Left ventricle myocardium superior (tissue), 1 donor: ENCODE measurements at regions not wholly inside any gene's neighbourhood (a gene's known extent, or its start where the extent isn't known, plus 50 kb on each side); places are given as distances from the start of the nearest gene placed in this dataset.
A peak's percentile ranks its signal among the peaks of the same experiment; 100 is the strongest.
"Not testable (repeated sequence)": the region's sequence is repeated elsewhere in the genome, so short reads cannot be mapped to it uniquely, and the experiment has no call there.

ENCODE experiments used
- ATAC-seq: fragments of 200-7000 bp; cut with Tn5 transposase; one replicate; pipeline ENCODE4 v1.9.1; 2020; ENCODE audit warnings: mild to moderate bottlenecking, moderate library complexity
- DNase-seq: peaks from one replicate; pipeline ENCODE4 v3.0.0-alpha.2; 2020
- intact Hi-C: fragments of 100-400 bp; cut with micrococcal nuclease; formaldehyde crosslinking; loops from one replicate; pipeline ENCODE4 v1.11.0; 2022
- donor health status: DM: no; HTN: yes; CAD: no; lungs with severe emphysema.

GRCh38 chr1:232859216-232859615 lies 54.0 kb downstream of the MAP10 start:
- ATAC-seq, result no peak
- no peak for DNase-seq
- intact Hi-C loops, result no loop called here

- DNase-seq (no peak), ATAC-seq (no peak)
- intact Hi-C loops, result no loop called here
Observed at GRCh38 chr1:232861107-232861506, 55.9 kb downstream of the MAP10 start.

GRCh38 chr1:232863544-232864275 lies 58.5 kb downstream of the MAP10 start:
- no peak for ATAC-seq
- intact Hi-C loops, result no loop called here

GRCh38 chr1:232865102-232865931 lies 60.1 kb downstream of the MAP10 start:
- DNase-seq, result no peak
- intact Hi-C loops, result no loop called here
- ATAC-seq, result no peak

More at GRCh38 chr1:232863544-232864275, 58.5 kb downstream of the MAP10 start:
- no peak for DNase-seq

GRCh38 chr1:232868793-232869491 lies 63.7 kb downstream of the MAP10 start:
- DNase-seq, result peak; percentile 32
- ATAC-seq, result no peak
- intact Hi-C loops, result no loop called here

GRCh38 chr1:232871291-232871969 lies 66.2 kb downstream of the MAP10 start:
- ATAC-seq, intact Hi-C loops: not testable (repeated sequence)
- DNase-seq, result peak; percentile 16

- ATAC-seq (no peak), DNase-seq (no peak)
- intact Hi-C loops, result no loop called here
Observed at GRCh38 chr1:232872284-232872683, 67.1 kb downstream of the MAP10 start.

DNA sequence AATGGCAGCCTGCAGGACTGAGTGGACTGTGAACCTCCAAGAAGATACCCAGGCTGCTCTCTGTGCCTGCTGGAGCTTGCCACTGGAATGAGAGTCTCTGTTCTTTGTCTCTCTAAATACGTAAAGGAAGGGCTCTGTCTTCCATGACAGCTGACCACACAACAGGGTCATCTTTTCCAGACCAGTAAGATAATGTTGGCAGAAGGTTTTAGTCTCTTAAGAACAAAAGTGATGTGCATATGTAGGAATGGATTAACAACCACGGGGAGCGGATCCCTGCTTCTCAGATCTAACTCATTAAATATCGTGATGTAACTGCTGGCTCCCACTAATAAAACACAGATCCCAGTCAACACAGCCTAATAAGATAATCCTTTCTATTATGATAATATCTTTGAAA lies 67.5 kb downstream of the MAP10 start:
- intact Hi-C loops, result no loop called here
- no peak for DNase-seq
- no peak for ATAC-seq

- DNase-seq (no peak), ATAC-seq (no peak)
- intact Hi-C loops, result no loop called here
Observed at GRCh38 chr1:232873412-232873811, 68.2 kb downstream of the MAP10 start.

DNA sequence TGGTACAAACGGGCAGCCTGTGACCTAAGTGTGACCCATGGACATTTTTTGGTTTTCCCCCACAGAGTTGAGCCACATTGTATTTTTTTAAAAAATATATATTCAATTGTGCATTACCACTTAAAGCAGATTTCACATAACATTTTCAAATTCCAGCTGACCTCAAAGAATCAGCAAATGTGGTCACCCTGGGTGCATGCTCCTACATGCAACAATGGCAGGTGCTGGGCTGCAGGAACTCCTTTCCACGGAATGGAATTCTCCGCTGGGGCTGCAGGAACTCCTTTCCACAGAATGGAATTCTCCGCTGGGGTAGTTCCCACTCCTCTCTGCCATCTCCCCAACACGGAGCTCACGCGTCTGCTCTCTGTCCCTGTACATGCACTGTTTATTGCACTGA lies 68.7 kb downstream of the MAP10 start:
- intact Hi-C loops, result no loop called here
- ATAC-seq, result no peak
- no peak for DNase-seq

- no peak for ATAC-seq
- no peak for DNase-seq
- intact Hi-C loops, result no loop called here
Observed at GRCh38 chr1:232875536-232875935, 70.3 kb downstream of the MAP10 start.

DNA sequence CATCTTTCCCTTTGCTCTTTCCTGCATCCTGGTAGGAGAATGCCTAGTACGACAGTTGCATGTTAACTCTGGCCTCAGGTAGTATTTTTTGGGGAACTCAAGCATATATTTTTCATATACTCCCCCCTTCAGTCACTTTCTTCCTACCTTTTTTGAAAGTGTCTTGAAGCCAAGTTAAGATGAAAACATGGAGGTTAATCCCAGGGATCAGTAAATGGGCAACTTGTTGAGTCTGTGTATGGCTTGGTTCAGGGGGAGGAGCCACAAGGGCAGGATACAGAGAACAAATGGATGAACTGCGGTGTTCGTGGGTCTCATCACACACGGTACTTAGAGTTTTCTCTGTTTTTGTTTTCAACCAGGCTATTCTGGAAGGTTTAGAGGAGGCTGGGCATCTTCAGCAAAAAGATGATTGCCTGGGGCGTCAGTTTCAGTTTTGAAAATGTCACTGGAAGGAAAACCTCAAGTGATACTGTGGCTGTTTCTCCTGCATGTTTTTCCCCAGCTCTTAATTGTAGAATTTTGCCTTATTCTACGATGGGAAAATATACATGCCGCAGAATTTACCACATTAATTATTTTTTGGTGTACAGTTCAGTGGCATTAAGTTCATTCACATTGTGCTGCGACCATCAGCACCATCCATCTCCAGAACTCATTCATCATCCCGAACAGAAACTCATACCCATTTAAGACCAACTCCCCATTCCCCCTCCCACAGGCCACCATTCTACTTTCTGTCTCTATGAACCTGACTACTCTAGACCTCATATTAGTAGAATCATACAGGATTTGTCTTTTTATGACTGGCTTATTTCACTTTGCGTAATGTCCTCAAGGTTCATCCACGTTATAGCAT lies 71.5 kb downstream of the MAP10 start:
- no peak for DNase-seq
- intact Hi-C loops, result no loop called here
- no peak for ATAC-seq

DNA sequence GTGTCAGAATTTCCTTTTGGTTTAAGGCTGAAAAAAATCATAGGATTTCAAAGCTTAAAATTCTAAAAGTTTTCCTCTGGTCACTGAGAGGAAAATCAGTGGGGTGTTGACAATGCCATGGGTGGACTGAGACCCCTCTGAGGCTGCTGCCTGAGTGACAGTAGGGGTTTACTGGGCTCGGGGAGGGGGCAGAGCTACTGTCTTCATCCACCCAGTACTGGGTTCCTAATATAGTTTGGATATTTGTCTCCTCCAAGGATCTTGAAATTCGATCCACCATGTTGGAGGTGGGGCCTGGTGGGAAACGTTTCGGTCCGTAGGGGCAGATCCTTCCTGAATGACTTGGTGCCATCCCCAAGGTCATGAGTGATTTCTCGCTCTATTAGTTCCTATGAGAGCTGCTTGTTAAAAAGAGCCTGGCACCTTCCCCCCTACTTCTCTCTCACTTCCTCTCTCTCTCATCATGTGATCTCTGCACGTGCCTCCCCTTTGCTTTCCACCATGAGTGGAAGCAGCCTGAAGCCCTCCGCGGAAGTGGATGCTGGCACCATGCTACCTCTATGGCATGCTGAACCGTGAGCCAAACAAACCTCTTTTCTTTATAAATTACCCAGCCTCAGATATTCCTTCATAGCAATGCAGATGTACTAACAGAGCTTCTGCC lies 72.3 kb downstream of the MAP10 start:
- intact Hi-C loops, result no loop called here
- ATAC-seq (no peak), DNase-seq (no peak)

GRCh38 chr1:232878086-232878485 lies 72.3 kb upstream of the NTPCR start:
- ATAC-seq, result no peak
- intact Hi-C loops, result no loop called here
- no peak for DNase-seq

DNA sequence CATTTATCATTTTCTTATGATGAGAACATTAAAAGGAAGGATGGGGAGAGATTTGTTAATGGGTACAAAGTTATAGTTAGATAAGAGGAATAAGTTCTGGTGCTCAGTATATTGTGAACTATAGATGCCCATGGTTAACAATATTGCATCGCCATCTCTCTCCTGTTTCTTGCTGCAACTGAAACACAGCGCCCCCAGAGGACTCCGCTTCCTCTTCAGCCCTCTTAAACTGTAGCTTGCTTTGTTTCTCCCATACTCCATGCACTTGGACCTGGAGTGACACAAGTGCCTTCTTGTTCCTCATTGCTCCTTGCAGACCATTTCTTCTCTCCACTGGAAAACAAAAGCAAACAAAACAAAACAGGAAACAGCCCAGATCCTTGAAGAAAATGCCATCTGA lies 70.1 kb upstream of the NTPCR start:
- intact Hi-C loops, result no loop called here
- DNase-seq, result peak; percentile 48
- peak; percentile 35 for ATAC-seq

GRCh38 chr1:232883992-232884661 lies 66.3 kb upstream of the NTPCR start:
- no peak for ATAC-seq
- no peak for DNase-seq
- intact Hi-C loops, result no loop called here

- ATAC-seq (no peak), DNase-seq (no peak)
- intact Hi-C loops, result no loop called here
Observed at GRCh38 chr1:232886271-232886670, 64.1 kb upstream of the NTPCR start.
